GM12892 (cell line): ENCODE measurements at regions not wholly inside any gene's neighbourhood (a gene's known extent, or its start where the extent isn't known, plus 50 kb on each side); places are given as distances from the start of the nearest gene placed in this dataset.

Source experiments
- POLR2A ChIP-seq: IDR thresholded peaks from 2 replicates; pipeline ENCODE4 v1.6.1; 2011; ENCODE audit warnings: low read depth, low read length, control low read depth
- POLR2AphosphoS5 ChIP-seq: IDR thresholded peaks from 2 replicates; pipeline ENCODE4 v1.6.1; 2011; ENCODE audit warnings: low read depth, low read length, control low read depth

GRCh38 chr22:27193636-27194035 lies 536.2 kb downstream of the MIAT start:
- TF ChIP-seq POLR2A (no peak), POLR2AphosphoS5 (no peak)
